ENCODE measurements at regions not wholly inside any gene's neighbourhood (a gene's known extent, or its start where the extent isn't known, plus 50 kb on each side); places are given as distances from the start of the nearest gene placed in this dataset. TPM values are rescaled to one million over a fixed set of nuclear protein-coding genes. Genes with fewer than 3 reads are reported as not detected.

DNA sequence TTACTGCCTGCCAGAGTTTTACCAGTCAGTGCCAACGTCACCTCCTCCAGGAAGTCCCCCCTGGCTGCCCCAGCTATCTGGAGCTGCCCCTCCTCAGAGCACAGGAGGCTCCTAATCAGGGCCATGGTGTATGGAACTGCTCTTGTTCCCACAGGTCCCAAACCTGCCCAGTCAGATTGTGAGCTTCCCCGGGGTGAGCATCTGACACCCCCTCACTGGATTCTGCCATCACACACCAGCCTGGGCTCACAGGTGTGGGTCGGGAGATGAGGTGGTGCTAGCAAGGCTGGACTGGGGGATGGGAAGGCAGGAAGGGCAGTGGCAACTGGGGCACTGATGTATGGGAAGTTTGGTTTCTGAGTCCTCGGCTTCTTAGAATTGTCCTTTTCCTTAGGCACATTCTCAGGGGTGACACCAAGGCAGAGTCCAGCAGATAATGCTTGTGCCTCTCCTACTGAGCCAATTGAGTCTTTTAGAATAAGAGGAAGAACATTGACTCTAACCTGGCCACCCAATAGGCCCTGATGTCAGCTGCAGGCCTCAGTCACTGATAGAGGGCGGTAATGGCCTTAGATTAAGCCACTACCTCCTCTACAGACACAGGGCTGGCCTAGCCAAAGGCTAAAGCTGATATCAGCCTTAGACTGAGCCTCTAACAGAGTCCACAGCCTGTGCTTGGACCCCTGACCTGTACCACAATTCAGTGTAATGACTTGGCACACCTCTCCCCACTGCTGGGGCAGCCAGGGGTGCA, 107.9 kb downstream of the WSCD1 start:
- Histone ChIP-seq H3K4me3 (no peak overlapping the region), H3K27me3 (no peaks in the 10 kb centered on the region), H3K4me1 (no peaks in the 10 kb centered on the region), H3K36me3 (no peaks in the 10 kb centered on the region), H3K27ac (no peak overlapping the region), H3K9me3 (no peaks in the 10 kb centered on the region)
- no peak for DNase-seq (ENCODE audit: extremely low spot score in 2 of 2)
- intact Hi-C loops (cut with DNase I) = no loop called here
- TF ChIP-seq, protein P1, sequence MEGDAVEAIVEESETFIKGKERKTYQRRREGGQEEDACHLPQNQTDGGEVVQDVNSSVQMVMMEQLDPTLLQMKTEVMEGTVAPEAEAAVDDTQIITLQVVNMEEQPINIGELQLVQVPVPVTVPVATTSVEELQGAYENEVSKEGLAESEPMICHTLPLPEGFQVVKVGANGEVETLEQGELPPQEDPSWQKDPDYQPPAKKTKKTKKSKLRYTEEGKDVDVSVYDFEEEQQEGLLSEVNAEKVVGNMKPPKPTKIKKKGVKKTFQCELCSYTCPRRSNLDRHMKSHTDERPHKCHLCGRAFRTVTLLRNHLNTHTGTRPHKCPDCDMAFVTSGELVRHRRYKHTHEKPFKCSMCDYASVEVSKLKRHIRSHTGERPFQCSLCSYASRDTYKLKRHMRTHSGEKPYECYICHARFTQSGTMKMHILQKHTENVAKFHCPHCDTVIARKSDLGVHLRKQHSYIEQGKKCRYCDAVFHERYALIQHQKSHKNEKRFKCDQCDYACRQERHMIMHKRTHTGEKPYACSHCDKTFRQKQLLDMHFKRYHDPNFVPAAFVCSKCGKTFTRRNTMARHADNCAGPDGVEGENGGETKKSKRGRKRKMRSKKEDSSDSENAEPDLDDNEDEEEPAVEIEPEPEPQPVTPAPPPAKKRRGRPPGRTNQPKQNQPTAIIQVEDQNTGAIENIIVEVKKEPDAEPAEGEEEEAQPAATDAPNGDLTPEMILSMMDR (IDR thresholded peaks at IDR 0.05) = no peak
- TF ChIP-seq POLR2A (IDR thresholded peaks at IDR 0.05) (no peak), POLR2AphosphoS5 (IDR thresholded peaks at IDR 0.05; ENCODE audit: insufficient read depth in 1 of 2, low read depth in 1 of 2) (no peak)

Small RNA genes in the stretch of these regions (small RNA-seq; reads per million reads assigned to genes)
- gene RNU6-1264P = not detected

Measured in vagina (tissue), 2 donors.